PC-9 (cell line): ENCODE measurements at regions not wholly inside any gene's neighbourhood (a gene's known extent, or its start where the extent isn't known, plus 50 kb on each side); places are given as distances from the start of the nearest gene placed in this dataset.

Experiments
- BruUV-seq: library from RNA; stranded (reverse); fragments of 400-500 nt; replicated peaks from 2 replicates; lab custom pipeline; 2021; lab: Mats Ljungman, UMichigan
- CTCF ChIA-PET: fragments of 300-600 bp; sonication (Branson Sonifier 250); formaldehyde crosslinking; loops from one replicate; lab custom pipeline; 2022; ENCODE audit warnings: antibody characterized with exemption; lab: Charles Lee
- POLR2A ChIA-PET: fragments of 300-600 bp; sonication (Branson Sonifier 250); formaldehyde crosslinking; loops from one replicate; lab custom pipeline; 2022; ENCODE audit warnings: antibody characterized with exemption; ENCODE audit not compliant: unreplicated experiment; lab: Charles Lee
- DNase-seq, 2 experiments: peaks; one replicate each; pipeline versions ENCODE4 v3.0.0 to v3.0.0-alpha.2; 2015 to 2022; ENCODE audit warnings: mixed read lengths in 1 of 2
- H2AFZ ChIP-seq: fragments of 200-600 bp; sonication (generic); 2 replicates; pipeline ENCODE4 v1.8.1; 2017; ENCODE audit warnings: antibody characterized with exemption
- H3F3A ChIP-seq: fragments of 200-600 bp; sonication (generic); 2 replicates; pipeline ENCODE4 v1.8.1; 2017; ENCODE audit warnings: antibody characterized with exemption, mild to moderate bottlenecking, low read depth; ENCODE audit not compliant: insufficient read depth
- H3K27ac ChIP-seq: fragments of 200-600 bp; sonication (generic); 2 replicates; pipeline ENCODE4 v1.6.1; 2016; ENCODE audit warnings: mixed run types
- H3K27me3 ChIP-seq: fragments of 200-600 bp; sonication (generic); 2 replicates; pipeline ENCODE4 v1.6.1; 2016; ENCODE audit warnings: low read depth, mixed run types; ENCODE audit not compliant: insufficient read depth
- H3K36me3 ChIP-seq: fragments of 200-600 bp; sonication (generic); 2 replicates; pipeline ENCODE4 v1.6.1; 2016; ENCODE audit warnings: low read depth, mixed run types
- H3K4me1 ChIP-seq: fragments of 200-600 bp; sonication (generic); replicated peaks from 2 replicates; pipeline ENCODE4 v1.6.1; 2016; ENCODE audit warnings: mixed run types; ENCODE audit not compliant: insufficient read depth
- H3K4me2 ChIP-seq: fragments of 200-600 bp; sonication (generic); 2 replicates; pipeline ENCODE4 v1.6.1; 2017; ENCODE audit warnings: mixed run types
- H3K4me3 ChIP-seq: fragments of 200-600 bp; sonication (generic); 2 replicates; pipeline ENCODE4 v1.6.1; 2016; ENCODE audit warnings: mixed run types
- H3K79me2 ChIP-seq: fragments of 200-600 bp; sonication (generic); 2 replicates; pipeline ENCODE4 v1.6.1; 2017; ENCODE audit warnings: low read depth, mixed run types
- H3K9me2 ChIP-seq: fragments of 200-600 bp; sonication (generic); 2 replicates; pipeline ENCODE4 v1.8.1; 2017; ENCODE audit warnings: mild to moderate bottlenecking; ENCODE audit not compliant: insufficient read depth
- H3K9me3 ChIP-seq: fragments of 200-600 bp; sonication (generic); 2 replicates; pipeline ENCODE4 v1.8.1; 2016; ENCODE audit warnings: low read depth; ENCODE audit not compliant: insufficient read depth
- H4K20me1 ChIP-seq: fragments of 200-600 bp; sonication (generic); 2 replicates; pipeline ENCODE4 v1.8.1; 2017; ENCODE audit not compliant: insufficient read depth
- CTCF ChIP-seq: fragments of 200-600 bp; sonication (generic); conservative IDR thresholded peaks from 2 replicates; pipeline ENCODE4 v1.6.1; 2017; ENCODE audit warnings: mixed run types, antibody characterized with exemption, mild to moderate bottlenecking, moderate library complexity
- EZH2 ChIP-seq: fragments of 200-600 bp; sonication (generic); IDR thresholded peaks from 2 replicates; pipeline ENCODE4 v1.8.0; 2017; ENCODE audit warnings: antibody characterized with exemption, low read depth
- intact Hi-C: fragments of 100-400 bp; cut with micrococcal nuclease; formaldehyde crosslinking; loops from one replicate; pipeline ENCODE4 v1.10.0; 2022; ENCODE audit not compliant: unreplicated experiment

GRCh38 chr3:80521081-80521480, 753.3 kb upstream of the ROBO1 start:
- intact Hi-C loops = no loop called here

GRCh38 chr3:80519436-80519835, 751.6 kb upstream of the ROBO1 start:
- intact Hi-C loops = no loop called here
- no peaks in the 10 kb centered on the region for H3K9me3 ChIP-seq
- TF ChIP-seq EZH2 = no peak
- no peak for TF ChIP-seq CTCF
- BruUV-seq = no TSS peak
- DNase-seq = no peak
- H3K4me3 ChIP-seq = no peak overlapping the region
- no peak overlapping the region for H3K27ac ChIP-seq
- ChIA-PET CTCF (no interaction called here), POLR2A (no interaction called here)
- no peaks in the 10 kb centered on the region for H3K4me1 ChIP-seq
- H3K9me2 ChIP-seq = no peaks in the 10 kb centered on the region; the same call in 1 of the 2 replicates
- no peaks in the 10 kb centered on the region for H3F3A ChIP-seq
- no peak overlapping the region for H3K4me2 ChIP-seq
- H2AFZ ChIP-seq = no peak overlapping the region
- no peaks in the 10 kb centered on the region for H3K36me3 ChIP-seq
- H3K27me3 ChIP-seq = no peaks in the 10 kb centered on the region
- H3K79me2 ChIP-seq = no peaks in the 10 kb centered on the region
- no peaks in the 10 kb centered on the region for H4K20me1 ChIP-seq

More at GRCh38 chr3:80521081-80521480, 753.3 kb upstream of the ROBO1 start:
- H3K36me3 ChIP-seq = no peaks in the 10 kb centered on the region
- no peak overlapping the region for H2AFZ ChIP-seq
- H3K9me2 ChIP-seq = no peaks in the 10 kb centered on the region; the same call in 1 of the 2 replicates
- H3K4me2 ChIP-seq = no peak overlapping the region
- H4K20me1 ChIP-seq = no peaks in the 10 kb centered on the region
- BruUV-seq = no TSS peak
- no peak overlapping the region for H3K4me3 ChIP-seq
- H3F3A ChIP-seq = no peaks in the 10 kb centered on the region
- POLR2A ChIA-PET = interaction anchor here (0.6 kb wide), 1 partner anchor 997 kb away, joined by 5 read pairs; no protein-coding TSS in a partner anchor
- no peak for DNase-seq
- H3K4me1 ChIP-seq = no peaks in the 10 kb centered on the region
- TF ChIP-seq CTCF (no peak), EZH2 (no peak)
- no peaks in the 10 kb centered on the region for H3K79me2 ChIP-seq
- no peak overlapping the region for H3K27ac ChIP-seq
- no peaks in the 10 kb centered on the region for H3K9me3 ChIP-seq
- no peaks in the 10 kb centered on the region for H3K27me3 ChIP-seq
- CTCF ChIA-PET = no interaction called here

- no peaks in the 10 kb centered on the region for H3K27me3 ChIP-seq
- DNase-seq = no peak
- no peaks in the 10 kb centered on the region for H3K9me3 ChIP-seq
- no peaks in the 10 kb centered on the region for H3K79me2 ChIP-seq
- TF ChIP-seq EZH2 = no peak
- TF ChIP-seq CTCF = no peak
- no peaks in the 10 kb centered on the region for H3F3A ChIP-seq
- no peaks in the 10 kb centered on the region for H3K36me3 ChIP-seq
- H4K20me1 ChIP-seq = no peaks in the 10 kb centered on the region
- no peak overlapping the region for H3K4me3 ChIP-seq
- POLR2A ChIA-PET = interaction anchor here (0.5 kb wide), 1 partner anchor 82 kb away, joined by 5 read pairs; no protein-coding TSS in a partner anchor
- H3K9me2 ChIP-seq = no peaks in the 10 kb centered on the region
- CTCF ChIA-PET = no interaction called here
- intact Hi-C loops = no loop called here
- no TSS peak for BruUV-seq
- H2AFZ ChIP-seq = no peak overlapping the region
- H3K4me2 ChIP-seq = no peak overlapping the region
- no peaks in the 10 kb centered on the region for H3K4me1 ChIP-seq
- no peak overlapping the region for H3K27ac ChIP-seq
These were observed 728.7 kb upstream of the ROBO1 start for GRCh38 chr3:80496452-80496851.
